GM18508 (cell line): ENCODE measurements at regions not wholly inside any gene's neighbourhood (a gene's known extent, or its start where the extent isn't known, plus 50 kb on each side); places are given as distances from the start of the nearest gene placed in this dataset.
"Not testable (repeated sequence)": the region's sequence is repeated elsewhere in the genome, so short reads cannot be mapped to it uniquely, and the experiment has no call there.

Source experiments
- ATAC-seq: cut with Tn5 transposase; IDR thresholded peaks from one replicate; pipeline ENCODE4 v1.9.1; 2021; ENCODE audit warnings: moderate number of reproducible peaks; ENCODE audit not compliant: insufficient read depth, unreplicated experiment

- no peak for ATAC-seq
Observed at GRCh38 chrX:40530509-40530908, 50.3 kb upstream of the ATP6AP2 start.

DNA sequence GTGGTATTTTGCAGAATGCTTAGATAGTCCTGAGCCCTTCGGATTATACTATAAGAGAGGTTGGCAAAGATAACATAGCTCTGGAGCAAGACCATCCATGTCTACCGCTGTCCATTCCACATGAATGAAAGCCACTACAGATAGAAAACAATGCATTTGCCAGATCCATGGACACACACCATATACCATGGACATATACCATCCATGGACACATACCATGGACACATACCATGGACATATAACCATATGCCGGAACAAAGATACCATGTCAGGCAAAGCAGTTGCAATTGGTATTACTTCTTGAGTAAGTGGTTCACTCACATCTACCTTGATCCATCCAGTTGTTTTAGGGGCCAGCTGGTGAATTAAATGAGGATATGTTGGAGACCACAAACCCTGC, 53.2 kb upstream of the ATP6AP2 start:
- no peak for ATAC-seq

DNA sequence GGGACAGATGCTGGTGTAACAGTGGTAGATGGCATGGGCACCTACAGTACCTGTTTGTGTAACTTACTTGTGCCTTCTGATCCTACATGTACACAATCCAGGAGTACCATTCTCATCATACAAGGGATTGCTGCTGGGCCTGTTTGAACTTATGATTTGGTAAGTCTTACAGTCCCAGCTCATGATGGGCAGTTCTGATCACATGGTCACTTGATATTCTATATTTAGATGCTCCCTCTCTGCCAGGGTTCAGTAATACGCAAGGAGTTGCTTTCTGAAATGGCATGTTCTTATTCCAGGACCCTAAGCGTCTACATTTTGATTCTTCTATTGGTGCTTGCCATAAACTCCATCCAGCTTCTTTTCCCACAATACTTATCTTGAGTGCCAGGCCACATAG, 54.4 kb upstream of the ATP6AP2 start:
- no peak for ATAC-seq

DNA sequence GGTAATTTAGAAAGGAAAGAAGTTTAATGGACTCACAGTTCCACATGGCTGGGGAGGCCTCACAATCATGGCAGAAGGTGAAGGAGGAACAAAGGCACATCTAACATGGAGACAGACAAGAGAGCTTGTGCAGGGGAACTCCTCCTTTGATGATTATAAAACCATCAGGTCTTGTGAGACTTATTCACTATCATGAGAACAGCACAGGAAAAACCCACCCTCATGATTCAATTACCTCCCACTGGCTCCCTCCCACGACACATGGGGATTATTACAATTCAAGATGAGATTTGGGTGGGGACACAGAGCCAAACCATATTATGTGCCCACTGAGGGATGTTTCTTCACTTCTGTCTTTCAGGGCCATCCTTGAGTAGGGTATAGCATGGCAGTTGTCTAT, 54.9 kb upstream of the ATP6AP2 start:
- ATAC-seq: not testable (repeated sequence)

- no peak for ATAC-seq
Observed at GRCh38 chrX:40524423-40524822, 56.3 kb upstream of the ATP6AP2 start.

DNA sequence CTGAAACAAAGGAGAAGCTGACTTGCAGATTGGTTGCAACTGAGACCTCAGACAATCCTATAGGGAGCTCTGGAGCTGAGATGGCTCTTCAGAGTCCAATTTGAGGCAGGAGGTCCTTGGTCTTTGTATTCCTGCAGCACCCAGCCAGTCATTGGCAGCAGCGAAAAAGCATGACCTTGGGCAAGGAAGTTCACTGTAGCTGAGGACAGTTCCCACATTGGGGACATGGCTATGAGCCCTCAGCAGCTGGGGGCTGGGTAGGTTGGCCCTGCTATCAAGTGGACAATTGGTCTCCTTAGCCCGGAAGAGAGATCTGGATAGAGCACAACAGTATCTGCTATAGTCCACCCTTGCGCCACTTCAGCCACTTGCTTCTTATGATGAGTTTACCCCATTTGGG, 56.9 kb upstream of the ATP6AP2 start:
- ATAC-seq: no peak

DNA sequence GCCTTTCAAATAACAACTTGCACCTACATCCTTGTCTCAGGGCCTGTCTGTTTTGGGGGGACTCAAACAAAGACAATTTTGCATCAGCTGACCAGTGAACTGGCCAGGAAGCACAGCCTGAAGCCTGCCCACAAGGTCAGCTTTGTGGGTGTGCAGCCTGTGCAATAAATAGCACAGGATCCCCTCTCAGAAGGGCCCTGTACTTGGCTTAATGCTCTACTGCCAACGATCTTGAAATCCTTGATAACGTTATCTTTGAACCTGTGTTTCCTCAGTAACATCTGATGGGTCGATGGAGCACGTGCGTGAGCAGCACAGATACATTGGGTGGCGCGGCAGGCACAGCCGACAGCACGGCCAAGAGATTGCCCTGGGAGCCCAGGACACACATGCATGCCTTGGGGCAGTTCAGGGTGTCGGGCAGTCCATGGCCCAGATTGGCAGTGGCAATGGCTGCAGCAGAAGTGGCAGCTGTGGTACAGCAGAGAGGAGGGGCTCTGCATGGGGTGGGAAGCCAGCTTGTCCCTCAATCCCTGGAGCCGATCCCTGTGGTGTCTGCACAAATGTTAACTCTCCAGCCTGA, 58.8 kb upstream of the ATP6AP2 start:
- no peak for ATAC-seq

- no peak for ATAC-seq
Observed at GRCh38 chrX:40514376-40514775, 66.4 kb upstream of the ATP6AP2 start.

- ATAC-seq: no peak
Observed at GRCh38 chrX:40513835-40514234, 66.9 kb upstream of the ATP6AP2 start.

- no peak for ATAC-seq
Observed at GRCh38 chrX:40513012-40513411, 67.8 kb upstream of the ATP6AP2 start.

- no peak for ATAC-seq
Observed at GRCh38 chrX:40511258-40511657, 69.5 kb upstream of the ATP6AP2 start.

- no peak for ATAC-seq
Observed at GRCh38 chrX:40508560-40508959, 72.2 kb upstream of the ATP6AP2 start.

GRCh38 chrX:40506201-40506985, 74.4 kb upstream of the ATP6AP2 start:
- no peak for ATAC-seq

- no peak for ATAC-seq
Observed at GRCh38 chrX:40504801-40505605, 75.8 kb upstream of the ATP6AP2 start.

GRCh38 chrX:40503094-40503493, 77.7 kb upstream of the ATP6AP2 start:
- ATAC-seq: no peak

DNA sequence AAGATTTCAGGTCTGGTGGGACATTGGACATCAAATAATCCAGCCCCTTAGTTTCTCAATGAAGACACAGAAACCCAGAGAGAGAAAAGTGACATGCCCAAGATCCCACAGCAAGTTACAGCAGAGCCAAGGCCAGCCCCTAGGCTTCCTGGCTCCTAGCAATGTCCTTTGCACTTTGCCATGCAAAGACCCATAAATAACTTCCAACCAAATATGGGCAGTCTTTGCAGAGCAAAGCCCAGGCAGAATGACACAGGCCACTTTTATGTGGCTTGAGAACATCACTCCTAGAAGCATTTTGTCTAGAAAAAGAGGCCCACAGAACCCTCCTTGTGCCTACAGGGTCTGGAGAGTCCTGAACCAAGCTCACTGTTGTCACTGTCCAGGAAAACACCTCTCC, 78.1 kb upstream of the ATP6AP2 start:
- ATAC-seq: no peak

GRCh38 chrX:40501164-40501855, 79.5 kb upstream of the ATP6AP2 start:
- no peak for ATAC-seq

DNA sequence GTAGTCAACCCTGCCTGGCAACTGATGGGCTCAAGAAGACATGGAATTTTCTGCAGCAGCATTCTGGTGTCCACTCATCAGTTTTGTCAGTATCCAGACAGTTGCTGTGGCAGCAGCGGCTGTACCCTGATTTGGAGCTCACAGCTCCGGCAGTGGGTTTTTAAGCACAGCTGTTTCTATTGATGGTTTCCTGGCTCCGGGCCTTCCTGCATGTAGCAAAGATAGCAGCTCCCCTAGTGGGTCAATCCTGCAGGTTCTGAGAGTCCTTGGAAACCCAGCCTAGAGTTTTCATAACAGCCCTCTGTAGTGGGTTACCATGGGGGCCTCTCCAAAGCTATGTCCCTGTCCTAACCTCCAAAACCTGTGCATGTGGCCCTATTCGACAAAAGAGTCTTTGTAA, 84.0 kb upstream of the ATP6AP2 start:
- ATAC-seq: no peak

- ATAC-seq: no peak
Observed at GRCh38 chrX:40495659-40496058, 85.1 kb upstream of the ATP6AP2 start.

GRCh38 chrX:40494005-40494404, 86.8 kb upstream of the ATP6AP2 start:
- ATAC-seq: no peak

DNA sequence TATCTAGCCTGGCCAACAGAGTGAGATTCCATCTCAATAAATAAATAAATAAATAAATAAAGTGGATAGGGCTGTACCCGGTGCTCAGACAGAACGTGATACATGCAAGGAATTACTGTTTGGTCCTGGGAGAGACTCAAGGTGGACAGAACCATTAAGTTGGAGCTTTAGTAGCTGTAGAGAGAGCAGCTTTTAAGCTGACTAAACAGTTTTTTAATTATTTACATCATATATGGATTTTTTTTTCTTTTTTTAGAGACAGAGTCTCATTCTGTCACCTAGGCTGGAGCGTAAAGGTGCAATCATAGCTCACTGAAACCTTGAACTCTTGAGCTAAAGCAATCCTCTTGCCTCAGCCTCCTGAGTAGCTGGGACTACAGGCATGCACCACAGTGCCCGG, 92.5 kb upstream of the ATP6AP2 start:
- ATAC-seq: no peak
